Uterus (tissue), 2 donors: ENCODE measurements at regions not wholly inside any gene's neighbourhood (a gene's known extent, or its start where the extent isn't known, plus 50 kb on each side); places are given as distances from the start of the nearest gene placed in this dataset.

ENCODE experiments used
- CTCF ChIP-seq, 4 experiments: fragments of 200-600 bp in 2 of 4; fragments of 450-650 bp in 2 of 4; sonication (generic) in 2 of 4; IDR thresholded peaks; one replicate each; pipeline ENCODE4 v1.5.1; 2016 to 2019; ENCODE audit warnings: antibody characterized with exemption in 4 of 4, mild to moderate bottlenecking in 2 of 4, moderate library complexity in 1 of 4
- POLR2A ChIP-seq, 2 donors: fragments of 450-650 bp; IDR thresholded peaks; one replicate each; pipeline ENCODE4 v1.6.1; 2016; ENCODE audit warnings: antibody characterized with exemption in 2 of 2, mild to moderate bottlenecking in 1 of 2, moderate library complexity in 1 of 2

- no peak for TF ChIP-seq CTCF (IDR thresholded peaks at IDR 0.05)
- TF ChIP-seq POLR2A (IDR thresholded peaks at IDR 0.05): no peak
These were observed 59.1 kb upstream of the PCED1B start for GRCh38 chr12:47020211-47020821.
